Endothelial cell (in vitro differentiated cells): ENCODE measurements at regions not wholly inside any gene's neighbourhood (a gene's known extent, or its start where the extent isn't known, plus 50 kb on each side); places are given as distances from the start of the nearest gene placed in this dataset.

Source experiments
- DNase-seq: peaks from one replicate; pipeline ENCODE4 v3.0.0; 2021; ENCODE audit warnings: low spot score
- H3K27ac Mint-ChIP-seq: one replicate; pipeline ENCODE4 v1.8.0; 2021; ENCODE audit warnings: mixed read lengths, inconsistent platforms; ENCODE audit not compliant: unreplicated experiment
- H3K27me3 Mint-ChIP-seq: one replicate; pipeline ENCODE4 v1.8.0; 2021; ENCODE audit warnings: mild to moderate bottlenecking, moderate library complexity, mixed read lengths, inconsistent platforms; ENCODE audit not compliant: unreplicated experiment
- H3K36me3 Mint-ChIP-seq: one replicate; pipeline ENCODE4 v1.8.0; 2021; ENCODE audit warnings: mild to moderate bottlenecking, low read depth, mixed read lengths, inconsistent platforms; ENCODE audit not compliant: unreplicated experiment
- H3K4me1 Mint-ChIP-seq: one replicate; pipeline ENCODE4 v1.8.0; 2021; ENCODE audit warnings: mild to moderate bottlenecking, mixed read lengths, inconsistent platforms; ENCODE audit not compliant: unreplicated experiment
- H3K4me3 Mint-ChIP-seq: one replicate; pipeline ENCODE4 v1.8.0; 2021; ENCODE audit warnings: mild to moderate bottlenecking, mixed read lengths, inconsistent platforms; ENCODE audit not compliant: unreplicated experiment
- H3K9me3 Mint-ChIP-seq: one replicate; pipeline ENCODE4 v1.8.0; 2021; ENCODE audit warnings: mixed read lengths, inconsistent platforms; ENCODE audit not compliant: unreplicated experiment
- TF ChIP-seq, protein P1 (sequence below): fragments of 200-600 bp; sonication (generic); IDR thresholded peaks from one replicate; pipeline ENCODE4 v1.5.0; 2021; ENCODE audit warnings: antibody characterized with exemption; ENCODE audit not compliant: unreplicated experiment

DNA sequence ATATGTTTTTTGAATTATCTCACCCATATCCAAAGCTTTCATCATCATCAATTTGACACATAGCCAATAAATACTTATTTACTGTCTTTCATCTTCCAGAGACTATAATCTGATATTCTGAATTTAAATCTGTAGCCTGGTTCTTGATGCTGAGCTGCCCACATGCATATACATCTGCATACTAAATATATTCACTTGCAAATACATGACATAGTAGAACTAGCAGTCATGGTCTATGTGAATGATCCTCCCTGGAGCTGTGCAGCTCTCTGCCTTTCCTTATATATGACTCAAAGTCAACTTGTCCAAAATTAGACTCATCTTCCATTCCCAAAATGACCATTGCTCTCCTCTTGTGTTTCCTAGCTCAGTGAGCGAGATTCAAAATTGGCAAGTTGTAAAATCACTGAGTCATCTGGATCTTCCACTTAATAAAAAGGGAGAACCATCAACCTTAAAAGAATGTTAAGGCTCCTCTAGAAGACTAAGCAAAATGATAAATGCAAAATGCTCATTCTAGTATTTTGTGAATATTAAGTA, 448.2 kb downstream of the PPARGC1A start:
- TF ChIP-seq, protein P1, sequence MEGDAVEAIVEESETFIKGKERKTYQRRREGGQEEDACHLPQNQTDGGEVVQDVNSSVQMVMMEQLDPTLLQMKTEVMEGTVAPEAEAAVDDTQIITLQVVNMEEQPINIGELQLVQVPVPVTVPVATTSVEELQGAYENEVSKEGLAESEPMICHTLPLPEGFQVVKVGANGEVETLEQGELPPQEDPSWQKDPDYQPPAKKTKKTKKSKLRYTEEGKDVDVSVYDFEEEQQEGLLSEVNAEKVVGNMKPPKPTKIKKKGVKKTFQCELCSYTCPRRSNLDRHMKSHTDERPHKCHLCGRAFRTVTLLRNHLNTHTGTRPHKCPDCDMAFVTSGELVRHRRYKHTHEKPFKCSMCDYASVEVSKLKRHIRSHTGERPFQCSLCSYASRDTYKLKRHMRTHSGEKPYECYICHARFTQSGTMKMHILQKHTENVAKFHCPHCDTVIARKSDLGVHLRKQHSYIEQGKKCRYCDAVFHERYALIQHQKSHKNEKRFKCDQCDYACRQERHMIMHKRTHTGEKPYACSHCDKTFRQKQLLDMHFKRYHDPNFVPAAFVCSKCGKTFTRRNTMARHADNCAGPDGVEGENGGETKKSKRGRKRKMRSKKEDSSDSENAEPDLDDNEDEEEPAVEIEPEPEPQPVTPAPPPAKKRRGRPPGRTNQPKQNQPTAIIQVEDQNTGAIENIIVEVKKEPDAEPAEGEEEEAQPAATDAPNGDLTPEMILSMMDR: no peak
- H3K4me3 Mint-ChIP-seq: no peak overlapping the region
- H3K9me3 Mint-ChIP-seq: no peaks in the 10 kb centered on the region
- H3K36me3 Mint-ChIP-seq: no peaks in the 10 kb centered on the region
- H3K4me1 Mint-ChIP-seq: no peaks in the 10 kb centered on the region
- no peak overlapping the region for H3K27ac Mint-ChIP-seq
- no peaks in the 10 kb centered on the region for H3K27me3 Mint-ChIP-seq
- DNase-seq: no peak

DNA sequence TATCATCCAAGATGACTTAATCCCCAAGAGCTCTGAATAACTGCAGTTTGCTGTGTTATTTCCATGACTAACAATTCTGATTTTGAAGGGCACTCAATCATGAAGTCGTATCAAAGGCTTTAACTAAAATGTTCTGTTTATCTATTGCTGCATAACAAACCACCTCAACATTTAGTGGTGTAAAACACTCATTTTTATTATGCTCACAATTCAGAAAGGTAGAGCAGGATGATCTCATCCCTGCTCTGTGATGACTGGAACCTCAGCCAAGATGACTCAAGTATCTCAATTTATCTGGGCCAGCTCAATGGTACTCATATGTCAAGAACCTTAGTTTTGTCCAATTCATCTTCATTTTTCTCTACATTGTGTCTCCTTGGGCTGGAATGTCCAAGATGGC, 451.1 kb downstream of the PPARGC1A start:
- TF ChIP-seq, protein P1: no peak
- DNase-seq: no peak
- no peaks in the 10 kb centered on the region for H3K4me1 Mint-ChIP-seq
- no peaks in the 10 kb centered on the region for H3K9me3 Mint-ChIP-seq
- no peaks in the 10 kb centered on the region for H3K27me3 Mint-ChIP-seq
- H3K27ac Mint-ChIP-seq: no peak overlapping the region
- H3K36me3 Mint-ChIP-seq: no peaks in the 10 kb centered on the region
- no peak overlapping the region for H3K4me3 Mint-ChIP-seq

DNA sequence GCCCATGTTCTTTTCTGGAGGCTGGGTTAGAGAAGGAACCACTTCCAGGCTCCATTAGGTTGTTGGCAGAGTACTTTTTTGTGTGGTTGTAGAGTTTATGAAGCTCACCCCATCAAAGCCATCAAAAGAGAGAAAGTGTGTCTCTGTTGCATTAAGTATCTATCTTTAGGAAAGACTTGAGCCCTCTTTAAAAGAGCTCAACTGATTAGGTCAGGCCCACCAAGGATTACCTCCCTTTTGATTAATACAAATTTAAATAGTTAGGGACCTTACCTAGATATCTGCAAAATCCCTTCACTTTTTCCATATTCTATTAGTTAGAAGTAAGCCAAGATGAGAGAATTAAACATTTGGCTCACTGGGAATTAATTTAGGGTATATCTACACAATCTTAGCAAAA, 460.4 kb downstream of the PPARGC1A start:
- H3K4me1 Mint-ChIP-seq: no peaks in the 10 kb centered on the region
- no peaks in the 10 kb centered on the region for H3K27me3 Mint-ChIP-seq
- H3K36me3 Mint-ChIP-seq: no peaks in the 10 kb centered on the region
- H3K4me3 Mint-ChIP-seq: no peak overlapping the region
- TF ChIP-seq, protein P1: no peak
- no peak for DNase-seq
- no peak overlapping the region for H3K27ac Mint-ChIP-seq
- no peaks in the 10 kb centered on the region for H3K9me3 Mint-ChIP-seq

DNA sequence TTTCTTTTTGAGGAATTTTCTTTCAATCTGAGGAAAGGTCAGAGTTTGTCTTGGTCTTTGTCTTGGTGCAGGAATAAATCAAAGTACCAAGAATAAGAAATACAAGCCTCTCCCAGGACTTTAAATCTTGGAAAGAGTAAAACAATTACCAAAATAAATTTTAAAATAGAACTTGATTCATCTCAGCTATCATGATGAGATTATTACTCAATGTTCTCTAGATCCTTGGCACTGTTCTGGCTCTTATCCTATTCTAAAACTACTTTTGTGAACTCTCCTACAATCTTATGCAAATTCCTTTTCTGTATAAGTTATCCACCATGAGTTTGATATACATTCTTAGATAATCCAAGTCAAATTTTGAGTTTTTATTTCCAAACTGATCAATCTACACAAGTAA, 464.3 kb downstream of the PPARGC1A start:
- Mint-ChIP-seq H3K4me3 (no peak overlapping the region), H3K36me3 (no peaks in the 10 kb centered on the region), H3K4me1 (no peaks in the 10 kb centered on the region), H3K27me3 (no peaks in the 10 kb centered on the region), H3K9me3 (no peaks in the 10 kb centered on the region), H3K27ac (no peak overlapping the region)
- no peak for DNase-seq
- TF ChIP-seq, protein P1: no peak

DNA sequence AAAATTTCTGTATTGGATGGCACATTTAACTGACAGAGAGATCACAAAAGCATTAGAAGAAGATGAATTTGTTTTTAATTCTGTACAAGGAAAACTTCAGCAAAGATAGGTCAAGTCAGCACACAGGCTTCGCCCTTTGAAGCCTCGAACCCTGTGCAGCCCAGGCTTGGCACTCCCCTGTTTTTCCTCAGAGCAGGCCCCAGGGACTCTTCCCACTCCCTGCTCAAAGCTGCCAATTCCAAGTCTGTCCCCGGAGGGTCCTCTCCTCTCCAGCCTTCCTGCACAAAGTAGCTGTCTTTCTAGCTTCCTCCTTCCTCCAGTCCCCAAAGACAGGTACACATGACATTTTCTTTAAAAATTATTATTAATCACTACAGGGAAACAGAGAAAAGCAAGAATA, 466.3 kb downstream of the PPARGC1A start:
- no peak overlapping the region for H3K27ac Mint-ChIP-seq

More for the DNA sequence above, 466.3 kb downstream of the PPARGC1A start:
- H3K27me3 Mint-ChIP-seq: peaks cover 1% of the 10 kb centered on the region
- H3K9me3 Mint-ChIP-seq: no peaks in the 10 kb centered on the region
- H3K4me3 Mint-ChIP-seq: no peak overlapping the region
- TF ChIP-seq, protein P1: no peak
- no peaks in the 10 kb centered on the region for H3K4me1 Mint-ChIP-seq
- DNase-seq: no peak
- no peaks in the 10 kb centered on the region for H3K36me3 Mint-ChIP-seq
